NCI-H226 (cell line): ENCODE measurements at regions not wholly inside any gene's neighbourhood (a gene's known extent, or its start where the extent isn't known, plus 50 kb on each side); places are given as distances from the start of the nearest gene placed in this dataset.
A peak's percentile ranks its signal among the peaks of the same experiment; 100 is the strongest.

Experiments used
- DNase-seq: peaks from one replicate; pipeline ENCODE4 v3.0.0-alpha.2; 2015

DNA sequence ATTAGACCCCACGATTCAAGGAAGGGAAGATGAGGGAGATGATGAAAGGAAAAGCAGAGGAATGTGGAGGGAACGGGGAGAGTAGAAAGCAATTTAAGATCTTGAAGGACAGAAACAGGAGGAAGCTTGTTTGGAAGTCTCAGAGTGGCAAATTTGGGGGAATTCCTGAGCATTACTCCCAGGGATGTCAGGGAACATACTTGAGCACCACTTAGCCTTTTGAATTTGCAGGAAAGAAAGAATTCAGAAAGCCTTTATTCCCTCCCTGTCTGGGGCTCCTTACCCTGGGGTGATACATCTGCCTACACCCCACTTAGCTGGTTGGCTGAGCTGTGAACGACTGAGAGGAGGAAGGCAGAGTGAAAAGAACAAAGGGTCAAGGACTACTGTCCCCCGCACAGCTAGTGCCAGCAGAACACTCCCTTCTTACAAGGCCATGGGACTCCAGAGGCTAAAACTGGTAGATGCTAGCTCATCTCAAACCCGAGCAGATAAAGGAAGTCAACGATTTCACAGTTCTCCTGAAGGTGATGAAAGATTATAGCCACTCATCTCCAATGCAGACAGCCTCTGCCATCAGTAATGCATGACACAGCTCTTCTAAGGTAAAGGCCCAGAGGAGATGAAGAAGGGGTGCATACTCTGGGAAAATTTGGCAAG is 84.0 kb upstream of the AKIP1 start:
- no peak for DNase-seq

DNA sequence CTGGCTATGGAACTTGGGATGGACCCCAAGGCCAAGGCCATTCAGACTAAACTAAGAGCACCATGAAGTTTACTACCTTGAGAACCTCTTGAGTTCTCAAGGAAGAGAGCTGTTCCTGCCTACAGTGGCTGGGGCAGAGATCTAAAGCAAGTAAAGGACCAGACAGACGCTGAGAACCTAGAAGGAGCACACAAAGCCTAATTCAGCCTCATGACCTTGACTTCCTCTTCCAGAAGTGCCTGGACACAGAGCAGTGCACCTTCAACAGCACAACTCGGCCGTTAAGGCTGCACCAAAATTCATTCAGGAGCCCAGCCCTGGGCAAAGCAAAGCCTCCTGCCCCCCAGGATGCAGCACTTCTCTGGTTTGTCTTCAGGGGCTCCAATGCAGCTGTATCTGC is 82.9 kb upstream of the AKIP1 start:
- no peak for DNase-seq

DNA sequence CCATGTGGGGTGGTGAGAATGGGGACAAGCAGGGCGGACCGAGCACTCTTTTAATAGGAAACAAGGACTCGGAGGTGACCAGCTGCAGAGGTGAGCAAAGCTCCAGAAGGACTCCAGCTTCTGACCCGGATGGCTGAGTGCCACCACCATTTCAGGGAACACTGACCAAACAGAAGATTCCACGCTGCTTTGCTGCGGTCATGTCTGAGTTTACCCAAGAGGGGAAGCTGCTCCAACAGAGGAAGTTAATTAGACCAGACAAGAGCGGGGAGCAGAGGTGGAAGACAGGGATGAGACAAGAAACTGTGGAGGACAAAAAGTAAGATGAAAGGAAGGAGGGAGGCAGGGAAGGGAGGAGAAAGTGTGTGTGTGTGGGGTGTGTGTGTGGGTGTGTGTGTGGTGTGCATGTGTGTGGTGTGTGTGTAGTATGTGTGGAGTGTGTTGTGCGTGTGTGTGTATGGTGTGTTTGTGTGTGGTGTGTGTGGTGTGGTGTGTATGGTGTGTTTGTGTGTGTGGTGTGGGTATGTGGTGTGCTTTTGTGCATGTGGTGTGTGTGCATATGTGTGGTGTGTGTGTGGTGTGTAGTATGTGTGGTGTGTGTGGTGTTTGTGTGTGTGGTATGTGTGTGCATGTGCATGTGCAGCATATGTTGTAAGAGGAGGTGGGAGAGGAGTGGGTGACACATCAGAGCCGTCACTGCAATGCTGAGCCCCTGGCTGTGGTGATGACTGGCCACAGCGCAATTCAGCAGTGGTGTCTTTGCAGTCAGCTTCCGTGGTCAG is 82.2 kb upstream of the AKIP1 start:
- no peak for DNase-seq

DNA sequence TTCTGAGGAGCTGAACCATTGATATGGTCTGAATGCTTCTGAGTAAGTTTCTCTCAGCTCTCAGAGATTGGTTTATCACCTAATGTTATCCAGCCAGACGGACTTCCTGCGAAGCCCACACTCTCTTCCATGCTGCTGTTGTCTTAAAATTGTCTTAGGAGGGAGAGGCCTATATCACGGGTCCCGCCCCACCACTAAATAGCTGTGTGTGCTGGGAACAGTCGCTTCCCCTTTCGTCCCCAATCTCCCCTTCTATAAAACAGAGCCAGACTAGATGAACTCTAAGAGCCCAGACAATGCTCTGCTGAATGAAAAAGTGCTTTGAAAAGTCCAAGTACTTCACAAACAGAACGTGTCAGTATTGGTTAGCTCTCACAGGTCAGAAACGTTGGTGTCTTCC is 81.4 kb upstream of the AKIP1 start:
- no peak for DNase-seq

DNA sequence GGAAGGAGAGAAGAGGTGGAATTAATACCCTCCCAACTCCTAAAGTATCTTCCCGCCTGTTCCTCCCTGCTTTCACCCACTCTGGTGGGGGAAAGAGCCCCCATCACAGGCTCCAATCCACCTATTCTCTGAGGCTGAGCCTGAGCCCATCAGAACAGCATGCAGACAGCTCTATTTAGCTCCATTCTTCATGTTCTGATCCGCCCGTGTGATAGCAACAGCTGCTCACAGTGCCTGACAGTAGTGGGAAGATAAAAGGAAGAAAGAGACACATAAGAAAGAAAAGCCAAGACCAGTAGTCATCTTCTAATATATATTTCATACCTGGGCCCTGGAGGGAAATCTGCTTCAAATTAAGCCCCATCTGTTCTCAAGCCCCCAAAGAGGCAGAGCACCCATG is 80.3 kb upstream of the AKIP1 start:
- no peak for DNase-seq

DNA sequence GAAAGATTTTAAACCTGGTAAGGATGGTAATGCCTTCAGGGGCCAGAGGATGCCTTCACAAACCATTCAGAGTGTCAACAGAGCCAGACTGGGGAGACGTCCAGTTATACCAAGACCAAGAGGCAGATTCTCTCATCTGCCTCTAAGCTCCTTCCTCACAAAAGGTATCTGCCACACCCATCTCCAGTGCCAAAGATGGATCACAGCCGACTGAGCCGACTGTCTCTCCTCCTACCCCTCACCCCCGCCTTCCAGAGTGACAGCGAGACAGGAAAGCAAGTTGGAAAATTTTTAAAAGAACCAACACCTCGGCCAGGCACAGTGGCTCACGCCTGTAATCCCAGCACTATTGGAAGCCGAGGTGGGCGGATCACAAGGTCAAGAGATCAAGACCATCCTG is 79.1 kb upstream of the AKIP1 start:
- no peak for DNase-seq

DNA sequence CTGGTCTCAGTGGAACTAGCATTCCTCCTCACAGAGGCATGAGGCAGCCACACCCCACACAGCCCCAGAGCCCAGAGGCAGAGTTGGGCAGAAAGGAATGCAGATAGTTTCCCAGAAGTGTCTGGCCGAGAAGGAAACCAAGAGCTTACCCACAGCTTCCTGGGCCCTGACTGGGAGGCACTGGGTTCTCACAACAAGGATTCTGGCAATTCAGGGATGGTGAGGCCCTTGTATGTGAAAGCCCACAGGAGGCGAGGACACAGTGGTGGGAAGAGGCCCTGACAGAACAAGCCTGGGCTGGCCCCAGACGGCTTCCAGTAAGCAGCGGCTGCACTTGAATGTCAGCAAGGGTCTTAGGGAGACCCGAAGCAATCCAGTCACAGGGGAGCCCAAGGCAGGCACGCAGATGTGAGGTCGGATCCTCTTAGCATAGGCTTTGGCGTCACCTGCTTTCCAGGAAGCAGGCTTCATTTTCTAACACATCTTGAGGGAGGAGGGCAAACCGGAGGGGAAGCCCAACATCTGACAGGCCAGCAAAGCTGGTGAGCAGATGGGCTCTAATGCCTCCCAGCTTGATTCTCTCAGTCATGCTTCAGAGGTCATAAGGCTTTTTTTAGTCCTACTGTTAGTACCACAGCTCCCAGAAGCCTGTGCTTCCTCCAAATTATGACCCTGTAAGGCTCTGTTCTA is 78.3 kb upstream of the AKIP1 start:
- peak; percentile 96 for DNase-seq

DNA sequence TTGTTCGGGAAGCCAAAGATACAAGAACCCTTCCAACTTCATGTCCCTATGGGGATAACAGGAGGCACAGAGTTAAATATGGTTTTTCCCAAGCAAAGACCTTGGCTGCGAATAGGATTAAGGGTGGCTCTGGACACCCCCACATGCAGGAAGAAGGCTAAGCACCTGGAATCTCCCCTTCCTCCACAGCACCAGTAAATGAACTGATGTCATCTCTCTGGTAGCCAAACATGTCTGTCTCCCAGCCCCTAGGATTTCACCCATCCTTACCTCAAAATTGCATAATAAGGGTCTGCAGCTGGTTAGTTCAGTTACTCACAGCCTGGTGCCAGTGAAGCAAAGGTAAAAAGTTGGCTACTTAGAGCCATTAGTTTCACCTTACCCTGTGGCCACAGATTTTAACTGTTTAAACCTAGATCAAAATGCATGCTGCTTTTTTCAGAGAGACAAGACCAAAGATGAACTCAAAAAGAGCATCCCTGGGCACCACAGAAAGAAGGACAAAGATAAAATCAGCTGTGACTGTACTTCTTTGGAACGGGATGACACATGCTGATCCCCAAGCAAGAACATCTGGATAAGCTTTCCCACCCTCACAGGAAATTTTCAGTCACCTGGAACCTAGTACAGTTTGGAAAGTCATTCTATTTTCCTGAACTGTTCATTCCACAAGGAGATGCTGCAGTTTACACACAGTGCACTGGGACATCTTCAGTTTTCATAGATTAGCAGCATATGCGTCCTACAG is 77.2 kb upstream of the AKIP1 start:
- DNase-seq: peak; percentile 85

DNA sequence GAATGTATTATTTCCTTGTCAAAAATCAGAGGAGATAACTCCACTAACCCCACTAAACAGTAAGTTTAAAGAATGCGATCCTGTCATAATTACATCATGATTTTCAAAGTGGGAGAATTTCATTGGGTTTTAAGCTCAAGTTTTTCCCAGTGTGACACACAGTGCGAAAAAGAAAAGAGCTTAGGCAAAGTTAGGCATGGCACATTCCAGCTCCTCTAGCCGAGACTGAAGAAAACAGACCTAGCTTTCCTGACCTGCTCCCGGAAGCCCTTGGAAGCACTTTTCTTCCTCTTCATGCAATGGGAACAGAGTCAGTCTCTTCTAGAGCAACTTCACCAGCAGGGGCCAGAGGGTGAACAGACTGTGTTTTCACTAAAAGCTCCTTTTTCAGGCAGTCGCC is 76.6 kb upstream of the AKIP1 start:
- peak; percentile 74 for DNase-seq

DNA sequence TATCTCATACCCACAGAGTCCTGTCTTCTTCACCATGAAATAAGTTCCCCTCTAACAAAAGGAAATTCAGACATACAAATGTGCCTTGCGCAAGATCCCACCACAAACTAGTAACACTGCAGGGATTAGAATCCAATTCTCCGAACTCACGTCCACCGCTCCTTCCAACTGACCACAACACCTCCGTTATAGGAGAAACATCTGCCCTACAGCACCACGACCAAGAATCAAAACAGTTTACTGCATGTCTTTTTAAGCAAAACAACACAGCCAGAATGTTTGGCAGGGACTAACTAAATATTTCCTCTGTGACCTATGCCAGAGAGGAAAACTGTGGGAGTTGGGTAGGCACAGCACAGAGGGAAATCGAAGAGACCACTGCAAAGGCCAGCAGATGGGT is 72.7 kb upstream of the AKIP1 start:
- peak; percentile 6 for DNase-seq

DNA sequence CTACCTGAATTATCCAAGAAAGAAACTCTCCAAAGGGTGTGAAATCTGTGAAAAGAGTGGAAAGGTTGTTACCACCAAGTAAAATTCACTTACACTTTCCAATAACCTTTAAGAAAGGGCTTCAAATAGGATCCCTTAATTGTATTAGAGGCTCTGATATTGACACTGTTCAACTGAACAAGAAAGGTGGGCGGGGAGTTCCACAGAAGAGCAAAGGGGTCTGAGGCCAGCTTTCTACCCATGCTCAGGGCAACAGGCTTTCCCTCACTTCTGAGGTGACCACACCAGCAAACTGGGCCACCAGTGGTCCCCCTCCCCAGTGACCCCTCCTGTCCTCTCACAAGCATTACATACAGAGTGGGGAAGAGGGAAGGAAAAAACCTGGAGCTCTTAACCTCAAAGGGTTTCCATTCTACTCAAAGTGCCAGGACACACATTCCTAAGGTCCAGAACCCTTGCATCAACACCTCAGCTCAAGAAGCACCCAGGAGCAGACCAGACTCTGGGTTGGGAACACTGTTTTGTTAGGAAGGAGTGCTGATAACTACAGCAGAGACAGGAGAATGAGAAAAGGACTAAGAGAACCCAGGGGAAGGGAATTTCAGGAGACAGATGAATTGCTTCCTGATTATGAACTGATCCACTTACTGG is 71.6 kb upstream of the AKIP1 start:
- no peak for DNase-seq

DNA sequence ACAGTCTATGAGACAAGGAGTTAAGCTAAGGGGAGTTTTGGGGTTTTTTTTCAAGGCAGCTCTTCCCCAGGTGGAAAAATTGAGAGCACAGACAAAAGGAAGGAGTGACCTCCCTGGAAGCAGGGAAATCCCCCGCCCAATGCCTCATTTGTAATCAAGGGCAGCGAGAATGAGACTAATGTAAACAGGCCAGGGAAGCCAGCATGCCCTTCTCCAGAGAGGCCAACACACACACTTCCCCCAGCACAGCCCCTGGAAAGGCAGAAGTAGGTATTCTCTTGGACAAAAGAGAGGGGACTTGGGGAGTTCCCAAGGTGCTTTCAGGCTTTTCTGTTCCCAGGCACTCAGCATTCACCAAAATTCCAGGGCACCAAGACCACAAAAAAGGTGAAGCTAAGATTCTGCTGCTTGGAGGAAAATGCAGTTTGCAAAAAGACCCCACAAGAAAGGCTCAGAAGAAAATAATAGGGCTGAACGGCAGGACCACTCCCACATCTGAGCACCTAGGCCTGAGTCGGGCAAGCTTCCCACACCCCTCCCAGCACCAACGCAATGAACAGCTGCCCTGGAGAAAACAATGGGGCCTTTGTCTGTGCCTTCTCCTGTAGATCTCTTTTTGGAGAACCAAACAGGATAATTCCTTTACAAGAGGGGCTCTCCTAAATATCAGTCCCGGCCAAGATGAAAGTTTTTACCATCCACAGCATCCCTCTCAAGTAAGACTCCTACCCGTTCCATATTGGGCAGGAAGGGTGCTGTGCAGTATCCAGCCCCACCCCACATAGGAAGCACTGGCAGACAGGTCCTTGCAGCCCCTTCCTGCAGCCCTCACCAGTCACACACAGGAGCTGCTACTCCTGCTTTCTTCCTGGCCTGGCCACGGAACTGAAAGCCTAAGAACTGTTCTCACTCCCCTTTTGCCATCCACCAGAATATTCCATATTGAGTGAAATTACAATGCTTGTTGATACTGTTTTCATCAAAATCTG is 70.7 kb upstream of the AKIP1 start:
- peak; percentile 39 for DNase-seq

DNA sequence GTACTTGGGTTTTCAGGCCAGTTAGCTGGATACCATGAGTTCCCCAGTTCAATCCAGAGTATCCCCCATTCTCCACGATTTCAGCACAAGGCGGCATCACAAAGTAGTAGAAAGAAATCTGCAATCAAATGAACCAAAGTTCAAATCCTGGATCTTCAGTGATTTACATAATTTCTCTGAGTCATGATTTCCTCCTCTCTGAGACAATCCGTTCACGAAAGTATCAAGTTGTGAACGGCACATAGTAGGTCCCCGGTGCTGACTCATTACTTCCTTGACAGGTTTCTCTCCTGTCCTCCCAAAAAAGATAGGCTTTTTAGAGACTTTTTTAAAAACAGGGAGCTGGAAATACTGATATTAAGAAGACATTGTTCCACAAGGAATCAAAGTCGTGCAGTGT is 69.1 kb upstream of the AKIP1 start:
- no peak for DNase-seq

DNA sequence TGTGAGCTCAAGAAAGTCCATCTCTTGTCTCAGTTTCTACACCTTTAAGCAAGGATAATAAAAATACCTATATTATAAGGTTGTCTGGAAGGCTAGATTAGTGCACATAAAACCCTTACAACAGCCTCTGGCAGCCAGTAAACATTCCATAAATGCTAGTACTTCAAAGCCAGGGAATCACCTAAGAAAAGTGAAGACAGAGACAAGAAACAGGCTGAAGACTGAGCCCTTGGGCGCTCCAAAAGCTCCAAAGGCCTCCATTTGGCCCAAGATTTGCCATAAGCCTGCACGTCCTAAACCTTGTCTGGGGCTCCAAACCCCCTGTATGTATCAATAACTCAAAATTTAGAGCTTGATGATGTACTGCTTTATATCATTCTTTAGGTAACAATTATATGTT is 52.2 kb upstream of the AKIP1 start:
- no peak for DNase-seq
